HG02970 (cell line): ENCODE measurements at regions not wholly inside any gene's neighbourhood (a gene's known extent, or its start where the extent isn't known, plus 50 kb on each side); places are given as distances from the start of the nearest gene placed in this dataset.

Experiments
- ATAC-seq: cut with Tn5 transposase; IDR thresholded peaks from one replicate; pipeline ENCODE4 v1.9.1; 2021; ENCODE audit warnings: mild to moderate bottlenecking, moderate library complexity, moderate number of reproducible peaks; ENCODE audit not compliant: unreplicated experiment, low FRiP score

GRCh38 chr2:41853427-41854191 is 194.2 kb upstream of the PKDCC start:
- no peak for ATAC-seq

- no peak for ATAC-seq
Measured at GRCh38 chr2:41854227-41854626, 193.6 kb upstream of the PKDCC start.

- ATAC-seq: no peak
Measured at GRCh38 chr2:41856946-41857345, 190.9 kb upstream of the PKDCC start.

- ATAC-seq: no peak
Measured at GRCh38 chr2:41859615-41860514, 188.0 kb upstream of the PKDCC start.

GRCh38 chr2:41863062-41863461 is 184.8 kb upstream of the PKDCC start:
- ATAC-seq: no peak

- no peak for ATAC-seq
Measured at GRCh38 chr2:41865263-41865662, 182.6 kb upstream of the PKDCC start.

GRCh38 chr2:41867553-41867952 is 180.3 kb upstream of the PKDCC start:
- ATAC-seq: no peak

- no peak for ATAC-seq
Measured at GRCh38 chr2:41869542-41870264, 178.1 kb upstream of the PKDCC start.

- ATAC-seq: no peak
Measured at GRCh38 chr2:41870265-41870585, 177.6 kb upstream of the PKDCC start.

- no peak for ATAC-seq
Measured at GRCh38 chr2:41871080-41871479, 176.7 kb upstream of the PKDCC start.

GRCh38 chr2:41872646-41873045 is 175.2 kb upstream of the PKDCC start:
- ATAC-seq: no peak

GRCh38 chr2:41873102-41874031 is 174.5 kb upstream of the PKDCC start:
- ATAC-seq: no peak

- ATAC-seq: no peak
Measured at GRCh38 chr2:41877114-41877678, 170.6 kb upstream of the PKDCC start.

GRCh38 chr2:41878056-41878455 is 169.8 kb upstream of the PKDCC start:
- ATAC-seq: no peak

- ATAC-seq: no peak
Measured at GRCh38 chr2:41878716-41879234, 169.0 kb upstream of the PKDCC start.

GRCh38 chr2:41879235-41879916 is 168.4 kb upstream of the PKDCC start:
- no peak for ATAC-seq

- ATAC-seq: no peak
Measured at GRCh38 chr2:41880561-41881243, 167.1 kb upstream of the PKDCC start.

GRCh38 chr2:41881249-41881648 is 166.6 kb upstream of the PKDCC start:
- no peak for ATAC-seq
